ENCODE measurements at regions not wholly inside any gene's neighbourhood (a gene's known extent, or its start where the extent isn't known, plus 50 kb on each side); places are given as distances from the start of the nearest gene placed in this dataset.
"Not testable (repeated sequence)": the region's sequence is repeated elsewhere in the genome, so short reads cannot be mapped to it uniquely, and the experiment has no call there.

- DNase-seq, result no peak
- WGBS, 4 donors, result 63 to 72% (median 67%) methylated on average over 3 of the region's 3 CpGs
- H3K27me3 ChIP-seq, result no peaks in the 10 kb centered on the region
Measured at GRCh38 chr13:105684216-105684615, 851.2 kb downstream of the EFNB2 start.

GRCh38 chr13:105679838-105680237 lies 855.6 kb downstream of the EFNB2 start:
- 84 to 94% (median 92%) methylated on average over 4 of the region's 4 CpGs for WGBS, 4 donors
- TF ChIP-seq POLR2A (IDR thresholded peaks at IDR 0.05) (no peak), CTCF (IDR thresholded peaks at IDR 0.05) (no peak)
- no peak for DNase-seq
- no peaks in the 10 kb centered on the region for H3K36me3 ChIP-seq (replicated peaks in 1 of 2)
- intact Hi-C loops (cut with DNase I), result no loop called here
- no peaks in the 10 kb centered on the region for H3K4me1 ChIP-seq (replicated peaks in 1 of 2)
- H3K27me3 ChIP-seq, result no peaks in the 10 kb centered on the region
- no peak overlapping the region for H3K4me3 ChIP-seq
- H3K9me3 ChIP-seq (replicated peaks in 1 of 3), result no peaks in the 10 kb centered on the region
- no peak overlapping the region for H3K27ac ChIP-seq

More at GRCh38 chr13:105684216-105684615, 851.2 kb downstream of the EFNB2 start:
- no peak for TF ChIP-seq CTCF (IDR thresholded peaks at IDR 0.05)
- no peak for TF ChIP-seq POLR2A (IDR thresholded peaks at IDR 0.05)
- H3K9me3 ChIP-seq (replicated peaks in 1 of 3), result no peaks in the 10 kb centered on the region
- intact Hi-C loops (cut with DNase I), result no loop called here
- H3K4me3 ChIP-seq, result no peak overlapping the region
- H3K36me3 ChIP-seq (replicated peaks in 1 of 2), result no peaks in the 10 kb centered on the region
- no peaks in the 10 kb centered on the region for H3K4me1 ChIP-seq (replicated peaks in 1 of 2)
- H3K27ac ChIP-seq, result no peak overlapping the region

- 72 to 84% (median 80%) methylated on average over 1 of the region's 1 CpG for WGBS, 4 donors
- H3K27ac ChIP-seq, result no peak overlapping the region
- H3K9me3 ChIP-seq (replicated peaks in 1 of 3), result no peaks in the 10 kb centered on the region
- H3K36me3 ChIP-seq (replicated peaks in 1 of 2), result no peaks in the 10 kb centered on the region
- intact Hi-C loops (cut with DNase I), result no loop called here
- no peaks in the 10 kb centered on the region for H3K4me1 ChIP-seq (replicated peaks in 1 of 2)
- TF ChIP-seq POLR2A (IDR thresholded peaks at IDR 0.05), result no peak
- no peak for TF ChIP-seq CTCF (IDR thresholded peaks at IDR 0.05)
- no peaks in the 10 kb centered on the region for H3K27me3 ChIP-seq
- DNase-seq, result no peak
- H3K4me3 ChIP-seq, result no peak overlapping the region
Measured at GRCh38 chr13:105678072-105678471, 857.4 kb downstream of the EFNB2 start.

GRCh38 chr13:105672881-105673280 lies 862.6 kb downstream of the EFNB2 start:
- 71 to 79% (median 75%) methylated on average over 4 of the region's 4 CpGs for WGBS, 4 donors
- H3K4me3 ChIP-seq, result no peak overlapping the region
- no peaks in the 10 kb centered on the region for H3K4me1 ChIP-seq (replicated peaks in 1 of 2)
- H3K27ac ChIP-seq, result no peak overlapping the region
- DNase-seq, result no peak
- H3K27me3 ChIP-seq, result no peaks in the 10 kb centered on the region
- H3K36me3 ChIP-seq (replicated peaks in 1 of 2), result no peaks in the 10 kb centered on the region
- no peaks in the 10 kb centered on the region for H3K9me3 ChIP-seq (replicated peaks in 1 of 3)
- TF ChIP-seq CTCF (IDR thresholded peaks at IDR 0.05) (no peak), POLR2A (IDR thresholded peaks at IDR 0.05) (no peak)
- intact Hi-C loops (cut with DNase I), result no loop called here

- DNase-seq; H3K4me3 ChIP-seq; H3K27me3 ChIP-seq; H3K36me3 ChIP-seq (replicated peaks in 1 of 2); H3K27ac ChIP-seq; H3K9me3 ChIP-seq (replicated peaks in 1 of 3); H3K4me1 ChIP-seq (replicated peaks in 1 of 2); intact Hi-C loops (cut with DNase I): not testable (repeated sequence)
- WGBS, 4 donors, result 89 to 92% (median 91%) methylated on average over 9 of the region's 9 CpGs
Measured at GRCh38 chr13:105671131-105671530, 864.3 kb downstream of the EFNB2 start.
